ENCODE measurements at regions not wholly inside any gene's neighbourhood (a gene's known extent, or its start where the extent isn't known, plus 50 kb on each side); places are given as distances from the start of the nearest gene placed in this dataset.
"Not testable (repeated sequence)": the region's sequence is repeated elsewhere in the genome, so short reads cannot be mapped to it uniquely, and the experiment has no call there.

- not testable (repeated sequence) for TF ChIP-seq EZH2 (optimal IDR thresholded peaks at IDR 0.05; ENCODE audit: low read depth, low read length); CTCF (IDR thresholded peaks at IDR 0.05; ENCODE audit: low read length); EZH2phosphoT487 (IDR thresholded peaks at IDR 0.05; ENCODE audit: low read length)
Measured at GRCh38 chr10:44246287-44246686, 138.6 kb downstream of the CXCL12 start.
